Psoas muscle (tissue), 7 donors: ENCODE measurements at regions not wholly inside any gene's neighbourhood (a gene's known extent, or its start where the extent isn't known, plus 50 kb on each side); places are given as distances from the start of the nearest gene placed in this dataset.

Experiments used
- ATAC-seq, 4 donors: fragments of 200-7000 bp; cut with Tn5 transposase; one replicate each; pipeline ENCODE4 v1.9.1; 2020; ENCODE audit warnings: moderate library complexity in 3 of 4, mild to moderate bottlenecking in 2 of 4
- DNase-seq, 2 donors: peaks; one replicate each; pipeline ENCODE4 v3.0.0-alpha.2; 2020
- H3K27ac ChIP-seq: fragments of 200-600 bp; one replicate; pipeline ENCODE4 v1.8.0; 2022
- H3K27me3 ChIP-seq, 3 donors: fragments of 200-600 bp in 1 of 3; one replicate each; pipeline versions ENCODE4 v1.6.1 to v1.8.0; 2013 to 2022; ENCODE audit warnings: low read length in 2 of 3, mild to moderate bottlenecking in 2 of 3, moderate library complexity in 1 of 3; ENCODE audit not compliant: insufficient read depth in 3 of 3
- H3K36me3 ChIP-seq, 2 donors: fragments of 200-600 bp in 1 of 2; one replicate each; pipeline versions ENCODE4 v1.6.1 to v1.8.0; 2013 to 2022; ENCODE audit warnings: low read depth in 1 of 2, mild to moderate bottlenecking in 1 of 2, moderate library complexity in 1 of 2; ENCODE audit not compliant: insufficient read depth in 1 of 2
- H3K4me1 ChIP-seq: fragments of 200-600 bp; one replicate; pipeline ENCODE4 v1.8.0; 2022
- H3K4me3 ChIP-seq: fragments of 200-600 bp; one replicate; pipeline ENCODE4 v1.8.0; 2022; ENCODE audit warnings: mild to moderate bottlenecking
- H3K9me3 ChIP-seq: fragments of 200-600 bp; one replicate; pipeline ENCODE4 v1.8.0; 2022
- WGBS, 3 donors: extraction: QIAGEN DNeasy Blood & Tissue Kit; methylation state at CpG; one replicate each; pipeline versions ENCODE4 v1.1.6 to v1.1.7; 2013; 5-methylcytosine and 5-hydroxymethylcytosine counted together
- intact Hi-C, 2 donors: fragments of 100-400 bp; cut with DNase I; formaldehyde crosslinking; loops; one replicate each; pipeline versions ENCODE4 v1.11.0 to v1.14.2; 2022
- TF ChIP-seq, protein P1 (sequence below): fragments of 200-600 bp; IDR thresholded peaks from one replicate; pipeline ENCODE4 v1.8.0; 2022; ENCODE audit warnings: antibody characterized with exemption
- donor health status: healthy with polysubstance abuse.
- donor health status: DM: no; HTN: no; CAD: no; lungs with moderate emphysema.
- donor health status: Bipolar disorder and iron deficiency.
- donor health status: healthy.
- donor health status: DM: yes; HTN: yes; CAD: no.
- donor health status: DM: no; HTN: no; CAD: no.
- donor health status: DM: yes; HTN: yes; CAD: no.

DNA sequence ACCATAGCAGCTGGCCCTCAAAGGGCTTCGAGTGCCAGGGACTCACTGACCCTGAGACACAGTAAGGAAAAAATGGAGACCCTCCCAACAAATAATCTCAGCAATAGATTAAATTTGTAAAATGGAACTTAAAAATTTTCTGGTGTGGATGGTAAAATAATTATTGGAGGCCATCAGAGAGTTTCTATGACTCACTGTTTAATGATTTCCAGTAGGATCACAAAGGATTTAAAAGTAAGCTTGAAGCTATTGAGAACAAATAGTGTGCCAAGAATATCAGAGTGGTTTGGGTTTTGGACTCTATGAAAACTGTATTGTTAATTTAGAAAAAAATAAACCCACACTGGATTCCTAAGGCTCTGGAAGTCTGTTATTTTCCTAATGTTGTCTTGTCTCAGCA, 115.2 kb upstream of the AKIRIN2 start:
- TF ChIP-seq, protein P1, sequence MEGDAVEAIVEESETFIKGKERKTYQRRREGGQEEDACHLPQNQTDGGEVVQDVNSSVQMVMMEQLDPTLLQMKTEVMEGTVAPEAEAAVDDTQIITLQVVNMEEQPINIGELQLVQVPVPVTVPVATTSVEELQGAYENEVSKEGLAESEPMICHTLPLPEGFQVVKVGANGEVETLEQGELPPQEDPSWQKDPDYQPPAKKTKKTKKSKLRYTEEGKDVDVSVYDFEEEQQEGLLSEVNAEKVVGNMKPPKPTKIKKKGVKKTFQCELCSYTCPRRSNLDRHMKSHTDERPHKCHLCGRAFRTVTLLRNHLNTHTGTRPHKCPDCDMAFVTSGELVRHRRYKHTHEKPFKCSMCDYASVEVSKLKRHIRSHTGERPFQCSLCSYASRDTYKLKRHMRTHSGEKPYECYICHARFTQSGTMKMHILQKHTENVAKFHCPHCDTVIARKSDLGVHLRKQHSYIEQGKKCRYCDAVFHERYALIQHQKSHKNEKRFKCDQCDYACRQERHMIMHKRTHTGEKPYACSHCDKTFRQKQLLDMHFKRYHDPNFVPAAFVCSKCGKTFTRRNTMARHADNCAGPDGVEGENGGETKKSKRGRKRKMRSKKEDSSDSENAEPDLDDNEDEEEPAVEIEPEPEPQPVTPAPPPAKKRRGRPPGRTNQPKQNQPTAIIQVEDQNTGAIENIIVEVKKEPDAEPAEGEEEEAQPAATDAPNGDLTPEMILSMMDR: no peak
- 26 to 37% (median 28%) methylated on average over 1 of the region's 1 CpG for WGBS, 3 donors
- Histone ChIP-seq H3K36me3 (no peaks in the 10 kb centered on the region), H3K9me3 (no peaks in the 10 kb centered on the region), H3K4me3 (no peak overlapping the region), H3K27ac (no peak overlapping the region), H3K27me3 (no peaks in the 10 kb centered on the region), H3K4me1 (no peaks in the 10 kb centered on the region)
- intact Hi-C loops: no loop called here
- DNase-seq (no peak), ATAC-seq (no peak)

DNA sequence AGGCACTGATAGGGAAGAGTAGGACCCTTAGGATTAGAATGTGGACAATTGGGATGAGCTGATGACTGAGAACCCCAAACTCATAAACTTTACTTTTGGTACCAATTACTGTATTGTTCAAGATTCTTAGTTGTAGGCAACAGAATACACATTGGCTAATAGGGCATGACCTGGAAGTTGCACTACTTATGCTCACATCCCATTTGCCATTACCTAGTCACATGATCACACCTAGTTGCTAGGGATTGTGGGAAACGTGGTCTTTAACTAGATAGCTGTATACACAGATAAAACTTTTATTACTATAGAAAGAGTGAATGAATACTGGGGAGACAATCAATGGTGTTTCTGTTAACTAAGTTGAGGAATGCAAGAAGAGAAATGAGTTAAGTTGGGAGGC, 113.4 kb upstream of the AKIRIN2 start:
- no peak for ATAC-seq
- H3K27me3 ChIP-seq: no peaks in the 10 kb centered on the region
- H3K36me3 ChIP-seq: no peaks in the 10 kb centered on the region
- intact Hi-C loops: no loop called here
- no peaks in the 10 kb centered on the region for H3K9me3 ChIP-seq
- no peak overlapping the region for H3K4me3 ChIP-seq
- TF ChIP-seq, protein P1: no peak
- no peaks in the 10 kb centered on the region for H3K4me1 ChIP-seq
- WGBS, 3 donors: 80 to 91% (median 90%) methylated on average over 1 of the region's 1 CpG
- H3K27ac ChIP-seq: no peak overlapping the region
- DNase-seq: no peak

DNA sequence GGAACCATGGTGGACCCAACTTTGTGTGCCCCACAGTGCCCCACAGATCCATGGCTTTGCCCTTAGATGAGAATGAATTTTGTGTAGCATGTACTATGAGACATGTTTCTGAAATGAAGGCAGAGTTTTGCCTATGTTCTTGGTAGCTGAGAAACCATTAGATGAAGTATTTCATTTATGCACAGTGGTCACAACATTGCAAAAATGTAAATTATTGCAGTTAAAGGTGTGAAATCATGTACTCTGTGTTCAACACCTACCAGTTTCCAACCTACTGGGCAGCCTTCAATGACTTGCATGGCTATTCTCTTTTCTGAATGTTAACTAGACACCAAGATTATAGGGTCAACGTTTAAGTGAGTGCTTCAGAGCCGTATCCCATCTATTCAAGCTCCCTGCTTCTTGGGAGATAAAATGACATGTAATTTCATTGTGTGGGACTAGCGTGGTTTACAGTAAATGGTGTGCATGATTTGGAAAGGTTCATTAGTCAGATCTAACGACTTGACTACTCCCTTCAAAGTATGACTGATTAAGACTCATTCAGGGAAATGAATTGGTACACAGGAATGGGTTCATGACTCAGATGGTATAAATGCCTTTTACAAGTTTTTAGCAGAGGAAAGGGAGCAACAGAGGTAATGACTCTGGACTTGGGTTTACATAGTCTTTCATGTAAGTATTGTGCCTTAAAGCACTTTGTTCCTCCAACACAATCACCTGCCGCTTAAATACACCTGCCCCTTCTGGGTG, 106.1 kb upstream of the AKIRIN2 start:
- H3K9me3 ChIP-seq: no peaks in the 10 kb centered on the region
- H3K27ac ChIP-seq: no peak overlapping the region
- ATAC-seq: no peak
- H3K36me3 ChIP-seq: no peaks in the 10 kb centered on the region
- intact Hi-C loops: no loop called here
- DNase-seq: no peak
- no peak overlapping the region for H3K4me3 ChIP-seq
- H3K4me1 ChIP-seq: no peaks in the 10 kb centered on the region
- H3K27me3 ChIP-seq: no peaks in the 10 kb centered on the region
- 81 to 91% (median 84%) methylated on average over 5 of the region's 5 CpGs for WGBS, 3 donors
- TF ChIP-seq, protein P1: no peak

DNA sequence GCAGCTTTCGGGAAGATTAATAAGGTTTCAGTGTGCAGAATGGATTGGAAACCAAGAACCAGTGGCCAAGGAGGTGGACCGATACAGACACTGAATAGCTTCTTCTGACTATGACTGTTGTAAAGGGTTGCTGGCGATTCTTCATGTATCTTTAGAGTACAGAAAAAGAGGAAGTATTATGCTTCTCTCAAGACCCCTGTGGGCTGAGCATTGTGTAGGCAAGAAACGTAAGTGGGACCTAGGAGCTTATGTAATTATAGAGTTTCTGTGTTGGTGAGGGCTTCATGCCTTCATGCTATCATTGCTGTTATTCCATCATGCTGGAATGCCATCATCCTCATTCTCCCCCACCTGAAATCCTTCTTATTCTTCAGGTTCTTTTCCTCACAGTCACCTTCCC, 105.4 kb upstream of the AKIRIN2 start:
- ATAC-seq (no peak), DNase-seq (no peak)
- Histone ChIP-seq H3K9me3 (no peaks in the 10 kb centered on the region), H3K27ac (no peak overlapping the region), H3K36me3 (no peaks in the 10 kb centered on the region), H3K4me3 (no peak overlapping the region), H3K4me1 (no peaks in the 10 kb centered on the region), H3K27me3 (no peaks in the 10 kb centered on the region)
- TF ChIP-seq, protein P1: no peak
- intact Hi-C loops: no loop called here
- WGBS, 3 donors: 83 to 93% (median 85%) methylated on average over 4 of the region's 4 CpGs

DNA sequence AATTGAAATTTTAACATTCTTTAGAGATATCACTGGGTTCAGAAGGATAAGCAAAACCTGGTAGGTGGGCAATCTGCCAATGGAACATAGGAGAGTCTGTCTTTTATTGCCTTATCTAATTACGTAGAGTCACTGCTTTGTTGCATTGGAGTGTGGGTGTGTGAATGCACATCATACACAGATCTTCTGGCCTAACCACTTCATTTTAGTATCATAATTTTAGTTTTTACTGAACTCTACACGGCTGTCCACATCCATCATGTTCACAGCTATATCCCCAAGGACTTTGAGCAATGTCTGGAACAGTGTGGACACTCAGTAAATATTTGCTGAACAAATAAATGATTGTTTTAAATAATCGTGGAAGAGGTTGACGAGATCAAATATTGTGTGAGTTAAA, 104.6 kb upstream of the AKIRIN2 start:
- H3K4me3 ChIP-seq: no peak overlapping the region
- no peaks in the 10 kb centered on the region for H3K4me1 ChIP-seq
- no peak overlapping the region for H3K27ac ChIP-seq
- TF ChIP-seq, protein P1: no peak
- H3K36me3 ChIP-seq: no peaks in the 10 kb centered on the region
- H3K9me3 ChIP-seq: no peaks in the 10 kb centered on the region
- 24 to 44% (median 34%) methylated on average over 4 of the region's 4 CpGs for WGBS, 3 donors
- ATAC-seq (peak in 2 of 4 donors; percentile 38 to 60), DNase-seq (no peak)
- intact Hi-C loops: no loop called here
- H3K27me3 ChIP-seq: no peaks in the 10 kb centered on the region
